ENCODE measurements at regions not wholly inside any gene's neighbourhood (a gene's known extent, or its start where the extent isn't known, plus 50 kb on each side); places are given as distances from the start of the nearest gene placed in this dataset.

DNA sequence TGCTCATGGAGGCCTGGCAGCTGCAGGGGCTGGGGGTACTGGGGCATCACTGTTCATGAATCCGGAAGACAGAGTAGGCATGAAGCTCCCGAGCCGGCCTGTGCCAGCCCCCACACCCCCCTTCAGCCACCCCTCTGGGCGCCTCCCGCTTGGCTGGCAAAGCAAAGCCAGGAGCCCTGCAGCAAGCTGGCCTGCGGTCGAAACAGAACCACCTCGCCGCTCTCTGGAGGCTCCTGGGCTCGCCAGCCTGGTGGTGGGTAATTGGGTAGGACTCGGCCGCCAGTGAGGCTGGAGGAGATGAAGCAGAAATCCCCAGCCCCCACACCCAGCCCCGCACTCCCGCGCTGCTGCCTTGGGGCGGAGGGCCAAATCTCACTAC, 70.9 kb upstream of the GPC1 start:
- no peak for DNase-seq (ENCODE audit: extremely low spot score, insufficient read length, low read depth)
- no peak for FAIRE-seq

DNA sequence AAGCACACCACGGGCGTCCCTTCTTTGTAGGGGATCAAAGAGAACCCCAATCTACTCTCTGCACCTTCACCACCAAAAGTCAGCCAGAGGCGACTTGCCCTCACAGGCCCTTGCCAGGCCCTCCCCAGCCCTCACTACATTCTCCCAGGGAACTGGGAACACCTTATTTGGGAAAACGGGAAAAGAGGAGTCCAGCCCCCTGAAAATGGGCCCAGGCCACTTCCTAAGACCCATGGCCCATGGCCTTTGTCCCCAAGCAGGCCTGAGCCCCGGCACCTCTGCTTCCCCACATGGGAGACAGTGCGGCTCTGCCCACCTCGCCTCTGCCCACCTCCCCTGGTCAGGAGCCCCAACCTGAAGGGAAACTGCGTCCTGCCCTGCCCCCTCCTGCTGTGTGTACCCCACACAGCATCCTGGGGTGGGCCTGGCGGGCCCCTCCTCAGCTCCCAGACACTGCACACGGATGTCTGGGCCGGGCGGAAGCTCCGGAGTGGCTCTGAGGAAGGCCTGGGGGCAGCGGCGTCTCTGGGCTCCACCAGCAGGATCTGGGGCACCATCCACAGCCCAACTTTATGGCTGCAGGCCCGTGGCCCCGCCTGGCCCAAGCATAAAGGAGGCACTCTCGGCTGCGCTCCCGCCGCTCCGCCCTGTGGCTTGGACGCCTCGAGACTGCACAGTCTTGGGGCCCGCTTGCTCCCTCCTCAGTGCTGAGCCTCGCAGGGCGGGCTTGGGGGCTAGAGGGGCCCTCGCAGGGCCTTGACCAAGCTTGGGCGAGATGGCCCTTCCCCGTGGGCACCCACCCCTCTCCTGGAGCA, 70.3 kb upstream of the GPC1 start:
- FAIRE-seq (no peak), DNase-seq (ENCODE audit: extremely low spot score, insufficient read length, low read depth) (no peak)

DNA sequence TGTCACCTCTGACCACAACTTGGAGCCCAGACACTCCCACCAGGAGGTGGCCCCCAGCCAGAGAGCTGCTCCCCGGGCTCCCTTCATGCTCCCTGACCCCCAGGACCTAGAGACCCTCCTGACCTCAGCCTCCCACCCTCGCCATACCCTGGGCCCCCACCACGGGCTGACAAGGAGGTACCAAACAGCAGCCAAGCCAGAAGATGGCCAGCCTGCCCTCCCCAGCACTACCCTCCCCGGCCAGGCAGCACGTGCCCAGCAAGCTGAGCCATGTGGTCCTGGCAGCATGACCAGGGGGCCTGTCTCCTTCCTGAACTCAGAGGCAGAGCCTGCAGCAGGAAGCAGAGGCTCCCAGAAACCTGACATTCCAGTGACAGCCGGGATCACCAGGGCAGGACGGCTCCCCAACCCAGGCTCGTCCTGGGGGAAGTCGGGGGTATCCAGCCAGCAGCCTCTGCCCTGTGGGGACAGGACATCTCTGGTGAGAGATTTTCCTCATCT, 69.4 kb upstream of the GPC1 start:
- no peak for DNase-seq (ENCODE audit: extremely low spot score, insufficient read length, low read depth)
- FAIRE-seq, result no peak

DNA sequence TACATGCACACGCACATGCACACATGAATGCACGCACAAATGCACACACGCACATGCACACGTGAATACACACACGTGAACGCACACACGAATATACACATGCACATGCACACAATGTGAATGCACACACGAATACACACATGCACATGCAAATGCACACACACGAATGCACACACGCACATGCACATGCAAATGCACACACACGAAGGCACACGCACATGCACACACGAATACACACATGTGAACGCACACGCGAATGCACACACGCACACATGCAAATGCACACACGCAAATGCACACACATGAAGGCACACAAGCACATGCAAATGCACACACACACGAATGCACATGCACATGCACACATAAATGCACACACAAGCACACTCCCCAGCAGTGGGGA, 68.6 kb upstream of the GPC1 start:
- DNase-seq (ENCODE audit: extremely low spot score, insufficient read length, low read depth) (no peak), FAIRE-seq (no peak)

DNA sequence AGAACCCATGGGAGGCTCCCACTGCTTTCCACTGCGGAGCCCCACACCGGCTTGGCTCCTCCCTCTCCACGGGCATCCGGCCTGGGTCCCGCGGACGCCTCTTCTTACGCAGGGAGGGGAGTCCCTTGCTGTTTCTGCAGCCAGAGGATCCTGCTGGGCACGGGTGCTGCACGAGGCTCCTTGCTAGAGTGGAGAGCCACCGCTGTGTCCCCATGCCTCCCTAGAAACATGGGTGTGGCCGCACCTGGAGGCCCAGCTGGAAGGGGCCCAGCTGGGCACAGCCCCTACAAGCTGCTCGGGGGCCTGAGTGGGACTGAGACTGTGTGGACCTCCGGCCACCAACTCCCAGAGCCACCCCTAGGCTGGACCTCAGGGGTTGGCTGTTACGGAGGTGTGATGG, 67.7 kb upstream of the GPC1 start:
- no peak for FAIRE-seq

DNA sequence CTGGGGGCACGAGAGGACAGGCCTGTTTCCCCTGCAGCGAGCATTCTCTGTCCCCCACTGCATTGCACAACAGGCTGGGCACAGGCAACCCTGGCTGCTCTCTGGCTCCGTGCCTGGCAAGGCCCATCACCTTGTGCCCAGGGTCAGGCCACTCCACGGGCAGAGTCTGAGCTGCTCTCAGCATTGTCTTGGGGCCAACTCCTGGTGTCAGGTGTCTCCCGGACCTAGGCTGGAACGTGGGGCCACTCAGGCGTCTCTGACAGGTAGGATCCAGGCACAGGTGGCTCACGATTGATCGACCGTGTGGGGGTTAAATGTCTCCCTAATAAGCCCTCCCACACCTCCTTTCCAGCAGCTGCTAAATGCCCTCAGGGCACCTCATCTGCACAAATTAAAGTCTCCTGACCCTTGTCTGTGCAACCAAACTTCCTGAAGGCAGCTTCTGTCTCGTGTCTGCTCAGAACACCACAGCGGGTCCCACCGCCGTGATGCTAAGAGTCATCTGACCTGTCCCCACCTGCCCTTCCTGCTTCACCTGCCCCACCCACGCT, 66.6 kb upstream of the GPC1 start:
- FAIRE-seq, result no peak
- no peak for DNase-seq (ENCODE audit: extremely low spot score, insufficient read length, low read depth)

More for the DNA sequence above, 67.7 kb upstream of the GPC1 start:
- no peak for DNase-seq (ENCODE audit: extremely low spot score, insufficient read length, low read depth)

DNA sequence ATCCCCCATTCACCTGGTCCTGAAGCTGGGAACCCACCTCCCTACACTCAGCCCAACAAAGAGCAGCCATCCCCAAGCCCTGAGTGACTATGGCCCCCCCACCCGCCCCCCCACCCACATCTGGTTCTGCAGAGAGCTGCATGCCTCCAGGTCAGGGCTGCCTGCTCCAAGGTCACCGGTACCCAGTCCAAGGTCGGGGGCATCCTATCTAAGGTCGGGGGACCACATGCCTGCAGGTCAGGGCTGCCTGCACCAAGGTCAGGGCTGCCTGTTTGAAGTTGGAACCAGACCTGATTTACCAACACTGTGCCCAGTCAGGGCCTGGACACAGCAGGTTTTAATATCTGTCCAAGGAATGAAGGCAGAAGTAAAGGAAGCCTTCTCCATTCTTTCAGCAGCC, 66.1 kb upstream of the GPC1 start:
- FAIRE-seq (no peak), DNase-seq (ENCODE audit: extremely low spot score, insufficient read length, low read depth) (no peak)

DNA sequence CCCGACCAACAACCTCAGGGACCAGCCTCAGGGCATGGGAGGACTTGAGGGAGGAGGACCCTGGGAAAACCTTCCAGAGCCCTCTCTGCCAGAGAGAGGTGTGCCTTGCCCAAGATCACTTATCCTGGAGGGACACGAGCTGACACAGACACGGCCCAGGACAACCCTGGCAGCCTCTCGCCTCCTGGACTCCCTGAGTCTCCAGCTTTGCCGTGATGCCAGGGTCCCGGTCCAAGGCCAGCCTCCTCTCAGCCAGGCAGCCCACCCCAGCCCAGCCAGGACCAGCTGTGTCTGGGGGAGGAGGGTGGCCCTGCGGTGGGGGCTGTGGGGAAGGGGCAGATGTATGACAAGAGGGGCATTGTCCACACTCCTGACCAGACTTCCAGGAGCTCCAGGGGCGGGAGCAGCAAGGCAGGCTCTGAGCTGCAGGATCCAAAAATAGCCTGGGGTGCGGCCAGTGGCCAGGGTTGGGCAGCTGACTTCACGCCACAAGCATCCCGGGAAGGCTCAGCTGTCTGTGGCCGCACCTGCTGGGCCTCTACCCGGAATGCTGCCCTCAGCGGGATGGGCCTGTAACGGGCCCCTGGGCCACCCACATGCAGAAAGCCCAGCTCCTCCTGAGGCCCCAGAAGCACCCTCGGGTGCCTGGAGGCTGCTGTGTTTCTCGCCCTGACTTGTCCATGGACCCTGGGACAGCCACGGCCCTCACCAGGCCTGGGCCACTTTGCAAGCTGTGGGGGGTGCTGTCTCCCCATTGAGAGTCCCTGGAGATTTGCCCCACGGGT, 65.5 kb upstream of the GPC1 start:
- no peak for DNase-seq (ENCODE audit: extremely low spot score, insufficient read length, low read depth)
- no peak for FAIRE-seq

DNA sequence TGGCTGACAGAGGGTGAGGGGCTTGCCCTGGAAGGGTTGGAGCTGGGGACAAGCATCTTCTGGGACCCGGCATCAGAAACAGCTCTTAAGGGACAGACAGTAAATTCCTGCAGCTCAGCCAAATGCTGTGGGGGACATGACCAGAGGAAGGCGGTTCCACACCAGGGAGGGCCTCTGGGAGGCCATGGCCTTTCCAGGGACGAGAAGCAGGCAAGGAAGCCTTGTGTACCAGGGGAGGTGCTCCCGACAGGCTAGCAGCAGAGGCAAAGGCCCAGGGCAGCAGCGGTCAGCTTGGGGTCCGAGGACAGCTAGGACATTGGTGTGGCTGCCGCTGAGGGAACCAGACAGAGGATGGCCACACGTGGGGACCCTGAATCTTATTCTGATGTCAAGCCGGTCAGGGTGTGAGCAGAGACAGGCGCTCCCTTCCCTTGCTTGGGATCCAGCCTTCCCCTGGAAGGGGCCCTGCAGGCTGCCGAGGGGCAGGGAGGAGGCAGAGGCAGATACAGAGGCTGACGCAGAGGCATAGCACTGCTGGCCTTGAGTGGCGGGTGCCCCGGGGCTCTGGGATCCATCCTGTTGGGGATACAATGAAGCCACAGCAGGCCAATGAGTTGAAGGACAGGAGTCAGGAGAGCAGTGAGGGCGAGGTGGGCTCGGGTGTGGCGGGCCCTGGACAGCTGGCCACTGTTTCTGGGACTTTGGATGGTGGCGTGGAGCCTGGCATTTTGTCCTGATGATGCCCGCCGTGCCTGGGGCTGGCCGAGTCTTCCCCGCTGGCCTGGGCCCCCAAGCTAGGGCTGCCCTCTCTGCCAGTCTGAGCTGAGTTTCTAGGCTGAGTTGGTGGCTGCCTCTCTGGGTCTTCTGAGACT, 64.1 kb upstream of the GPC1 start:
- FAIRE-seq, result no peak
- no peak for DNase-seq (ENCODE audit: extremely low spot score, insufficient read length, low read depth)

DNA sequence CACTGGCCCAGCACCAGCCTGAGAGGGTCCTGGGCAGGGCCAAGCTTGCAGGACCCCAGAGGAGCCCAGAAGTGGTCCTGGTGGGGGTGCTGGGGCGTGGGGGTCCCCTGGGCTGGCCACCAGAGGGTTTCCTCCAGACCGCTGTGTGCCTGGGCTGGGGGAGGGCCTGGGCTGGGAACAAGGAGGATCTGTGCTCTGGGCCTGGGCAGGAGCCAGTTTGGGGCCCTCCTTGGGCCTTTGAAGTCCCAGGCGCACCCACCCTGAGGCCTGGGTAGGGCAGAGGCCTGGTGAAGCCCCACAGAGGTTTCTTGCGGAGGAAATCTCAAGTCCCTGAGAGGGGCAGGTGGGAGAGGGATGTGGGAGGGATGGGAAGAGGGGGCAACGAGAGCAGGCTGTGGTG, 63.4 kb upstream of the GPC1 start:
- DNase-seq (ENCODE audit: extremely low spot score, insufficient read length, low read depth), result no peak
- FAIRE-seq, result no peak

DNA sequence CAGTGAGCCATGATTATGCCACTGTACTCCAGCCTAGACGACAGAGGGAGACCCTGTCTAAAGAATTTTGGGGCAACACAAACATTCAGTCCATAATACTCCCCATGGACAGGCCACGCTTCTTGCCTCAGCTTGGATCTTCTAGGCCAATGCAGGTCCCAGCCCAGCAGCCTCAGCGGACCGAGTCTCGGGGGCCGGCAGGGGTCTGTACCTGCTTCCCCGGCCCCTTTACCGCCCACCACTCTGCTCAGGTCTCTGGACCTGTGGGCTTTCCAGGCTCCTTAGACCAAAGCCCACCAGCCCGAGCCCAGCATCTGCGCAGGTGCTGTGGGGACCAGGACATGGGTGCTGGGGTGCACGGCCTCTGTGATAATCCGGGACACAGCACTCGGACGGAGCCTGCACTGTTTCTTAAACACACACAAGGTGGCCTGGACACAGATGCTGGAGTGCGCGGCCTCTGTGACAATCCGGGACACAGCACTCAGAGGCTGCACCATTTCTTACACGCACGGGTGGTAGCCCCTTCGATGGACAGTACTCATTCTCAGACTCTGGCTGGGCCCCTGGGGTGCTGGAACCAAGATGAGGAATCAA, 62.1 kb upstream of the GPC1 start:
- no peak for DNase-seq (ENCODE audit: extremely low spot score, insufficient read length, low read depth)
- no peak for FAIRE-seq

DNA sequence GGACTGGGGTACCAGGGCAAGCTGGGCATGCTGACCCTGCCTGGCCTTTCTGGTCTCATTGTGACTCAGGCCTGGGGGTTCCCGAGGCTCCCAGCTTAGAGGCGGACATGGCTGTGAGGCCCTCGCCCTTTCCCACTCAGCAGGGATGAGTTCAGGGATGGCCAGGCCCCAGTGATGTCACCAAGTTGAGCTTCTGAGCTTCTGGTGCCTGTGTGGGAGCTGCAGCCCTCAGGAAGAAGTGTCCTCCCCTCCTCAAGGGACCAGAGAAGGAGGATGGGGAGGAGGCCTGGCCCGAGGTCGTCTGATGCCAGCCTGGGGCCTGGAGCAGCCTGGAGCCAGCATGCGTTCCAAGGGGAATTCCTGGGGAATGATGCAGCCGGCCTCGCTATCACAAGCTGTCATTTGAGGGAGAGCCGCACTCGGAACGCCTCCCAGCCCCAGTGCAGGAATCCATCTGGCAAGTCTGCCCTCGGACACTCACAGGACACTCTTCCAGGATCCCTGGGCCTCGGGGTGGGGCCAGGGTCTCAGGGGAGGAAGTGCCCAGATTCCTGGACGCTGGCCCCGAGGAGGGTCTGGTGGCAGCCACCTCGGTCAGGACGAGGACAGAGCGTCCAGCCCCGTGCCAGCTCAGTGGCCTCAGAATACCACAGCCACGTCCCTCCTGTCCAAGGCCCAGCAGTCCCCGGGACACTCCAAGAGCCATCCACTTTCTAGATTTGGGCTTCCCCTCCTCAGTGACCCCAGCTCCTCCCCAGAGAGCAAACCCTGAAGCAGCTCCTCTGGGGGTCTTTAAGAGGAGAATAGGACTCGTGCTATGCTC, 61.2 kb upstream of the GPC1 start:
- no peak for FAIRE-seq
- DNase-seq (ENCODE audit: extremely low spot score, insufficient read length, low read depth), result no peak

DNA sequence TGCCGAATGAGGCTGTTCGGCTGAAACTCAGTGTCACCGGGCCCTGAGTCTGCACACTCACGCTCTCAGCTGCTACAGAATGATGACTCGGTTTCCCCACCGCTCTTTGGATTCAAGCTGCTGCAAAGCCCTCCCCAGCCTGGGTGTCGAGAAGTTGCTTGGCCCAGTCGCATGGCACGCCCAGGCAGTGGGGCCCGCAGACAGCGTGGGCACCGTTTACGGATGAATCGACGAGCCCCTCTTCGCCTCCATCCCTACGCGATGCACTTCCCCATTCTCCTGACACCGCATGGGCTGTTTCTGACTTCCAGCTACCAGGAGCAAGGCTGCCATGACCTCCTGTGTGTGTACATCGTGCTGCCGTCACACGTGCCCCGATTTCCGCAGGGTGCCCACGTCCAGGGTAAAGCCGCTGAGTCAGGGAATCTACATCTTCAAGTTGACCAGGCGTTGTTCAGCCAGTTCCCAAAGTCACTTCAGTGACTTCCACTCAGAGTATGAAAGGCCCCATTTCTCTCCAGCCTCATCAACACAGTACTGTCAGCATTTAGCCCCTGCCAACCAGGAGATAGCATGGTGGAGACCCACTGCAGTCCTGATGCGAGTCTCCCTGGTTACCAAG, 60.3 kb upstream of the GPC1 start:
- FAIRE-seq (no peak), DNase-seq (ENCODE audit: extremely low spot score, insufficient read length, low read depth) (no peak)

DNA sequence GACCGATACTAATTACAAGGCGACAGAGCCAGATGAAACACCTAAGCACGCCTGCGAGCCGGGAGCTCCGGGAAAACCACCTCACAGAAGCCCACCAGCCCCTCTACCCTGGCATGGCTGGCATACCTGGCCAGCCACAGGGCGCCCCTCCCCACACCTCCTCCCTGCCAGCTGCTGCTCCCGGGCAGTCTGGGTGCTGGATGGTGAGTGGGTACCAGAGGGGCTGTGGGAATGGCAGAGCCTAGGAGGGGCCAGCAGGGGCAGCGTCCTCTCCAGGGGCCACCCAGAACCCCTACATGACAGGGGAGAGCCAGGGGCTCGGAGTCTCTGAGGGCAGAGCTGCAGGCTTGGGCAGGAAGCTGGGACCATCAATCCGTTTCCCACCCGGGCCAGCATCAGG, 58.7 kb upstream of the GPC1 start:
- FAIRE-seq (no peak), DNase-seq (ENCODE audit: extremely low spot score, insufficient read length, low read depth) (no peak)

DNA sequence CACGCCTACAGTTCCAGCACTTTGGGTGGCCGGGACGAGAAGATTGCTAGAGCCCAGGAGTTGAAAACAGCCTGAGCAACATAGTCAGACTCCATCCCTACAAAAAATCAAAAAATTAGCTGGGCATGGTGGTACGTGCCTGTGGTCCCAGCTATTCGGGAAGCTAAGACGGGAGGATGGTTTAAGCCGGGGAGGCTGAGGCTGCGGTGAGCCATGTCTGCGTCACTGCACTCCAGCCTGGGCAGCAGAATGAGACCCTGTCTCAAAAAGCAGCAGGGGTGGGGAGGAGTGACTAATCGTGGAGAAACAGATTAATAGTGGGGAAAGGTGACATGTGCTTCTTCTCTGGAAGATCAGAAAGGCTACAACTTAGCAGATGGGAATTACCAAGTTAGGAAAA, 58.1 kb upstream of the GPC1 start:
- no peak for DNase-seq (ENCODE audit: extremely low spot score, insufficient read length, low read depth)
- no peak for FAIRE-seq

DNA sequence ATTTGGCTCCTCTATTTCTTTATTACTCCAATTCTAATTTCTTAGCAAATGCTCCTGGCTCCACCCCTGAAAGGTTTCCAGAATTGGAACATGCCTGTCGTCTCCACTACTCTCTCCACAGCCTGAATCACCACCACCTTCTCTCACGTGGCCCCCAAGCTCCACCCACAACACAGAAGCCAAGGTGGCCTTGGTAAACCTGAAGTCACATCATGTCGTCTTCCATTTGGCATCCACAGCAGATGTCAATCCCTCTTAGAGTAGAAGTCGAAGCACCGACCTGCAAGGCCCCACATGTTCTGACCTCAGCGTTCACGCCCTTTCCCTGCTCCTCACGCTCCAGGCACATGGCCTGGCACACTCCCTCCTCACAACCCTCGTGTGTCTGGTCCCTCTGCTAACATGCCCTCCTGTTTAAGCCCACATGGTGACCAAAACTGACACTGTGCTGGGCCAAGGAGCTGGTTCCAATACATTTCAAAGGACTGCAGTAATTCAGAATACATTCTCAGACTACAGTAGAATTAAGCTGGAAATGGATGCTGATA, 56.3 kb upstream of the GPC1 start:
- no peak for DNase-seq (ENCODE audit: extremely low spot score, insufficient read length, low read depth)
- FAIRE-seq, result no peak

DNA sequence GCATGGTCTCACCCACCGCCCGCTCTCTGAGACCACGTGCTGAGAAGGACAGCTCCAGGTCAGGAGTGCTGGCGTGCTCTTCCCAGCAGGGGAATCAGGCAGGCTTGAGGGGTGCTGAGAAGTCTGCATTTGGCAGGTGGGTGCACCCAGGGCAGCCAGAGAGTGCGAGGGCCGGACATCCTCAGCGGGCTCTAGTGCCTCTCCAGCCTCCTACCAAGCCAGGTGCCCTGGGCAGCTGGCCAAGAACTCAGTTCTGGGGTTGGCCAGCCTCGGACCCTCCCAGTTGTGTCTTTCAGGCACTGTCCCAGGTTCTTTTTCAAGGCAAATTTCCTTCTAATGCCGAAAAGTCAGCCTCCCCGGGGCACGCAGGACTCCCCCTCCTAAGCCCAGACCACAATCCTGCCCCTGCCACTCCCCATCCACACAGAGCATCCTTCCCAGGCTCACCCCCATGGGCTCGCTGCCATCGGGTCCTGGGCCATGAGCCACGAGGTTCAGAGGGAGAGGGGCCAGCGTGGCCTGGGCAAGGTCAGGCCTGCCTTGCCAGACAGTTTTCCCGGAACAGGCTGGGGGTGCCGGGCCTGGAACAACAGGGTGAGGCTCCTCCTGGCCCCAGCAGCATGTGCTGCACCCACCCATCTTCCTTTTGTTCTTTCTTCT, 52.2 kb upstream of the GPC1 start:
- FAIRE-seq (no peak), DNase-seq (ENCODE audit: extremely low spot score, insufficient read length, low read depth) (no peak)
